Cardiac fibroblast (primary cell): ENCODE measurements at regions not wholly inside any gene's neighbourhood (a gene's known extent, or its start where the extent isn't known, plus 50 kb on each side); places are given as distances from the start of the nearest gene placed in this dataset.

Experiments
- DNase-seq, 2 donors: peaks; one replicate each; pipeline versions ENCODE4 v3.0.0 to v3.0.0-alpha.2; 2010; ENCODE audit warnings: low read depth in 2 of 2
- H3K4me3 ChIP-seq, 2 donors: replicated peaks in 1 of 2; 1 replicate in 1 of 2; 2 replicates in 1 of 2; pipeline ENCODE4 v1.5.1; 2011; ENCODE audit warnings: low read depth in 2 of 2, low read length in 2 of 2, mild to moderate bottlenecking in 2 of 2, moderate library complexity in 1 of 2
- CTCF ChIP-seq: IDR thresholded peaks from one replicate; pipeline ENCODE4 v1.5.1; 2011; ENCODE audit warnings: low read depth, mild to moderate bottlenecking, low read length, inconsistent platforms

GRCh38 chr1:5029136-5029535, 374.7 kb downstream of the AJAP1 start:
- no peak for TF ChIP-seq CTCF
- DNase-seq: no peak
- H3K4me3 ChIP-seq: no peak overlapping the region

- TF ChIP-seq CTCF: no peak
Measured at GRCh38 chr1:5012249-5012648, 357.8 kb downstream of the AJAP1 start.

GRCh38 chr1:5010656-5011055, 356.2 kb downstream of the AJAP1 start:
- DNase-seq: no peak
- no peak for TF ChIP-seq CTCF
- H3K4me3 ChIP-seq: no peak overlapping the region

More at GRCh38 chr1:5012249-5012648, 357.8 kb downstream of the AJAP1 start:
- H3K4me3 ChIP-seq: no peak overlapping the region
- DNase-seq: no peak

GRCh38 chr1:5010236-5010635, 355.8 kb downstream of the AJAP1 start:
- DNase-seq: no peak
- no peak overlapping the region for H3K4me3 ChIP-seq
- no peak for TF ChIP-seq CTCF

- no peak for TF ChIP-seq CTCF
- DNase-seq: no peak
- no peak overlapping the region for H3K4me3 ChIP-seq
Measured at GRCh38 chr1:5009376-5010065, 355.1 kb downstream of the AJAP1 start.

GRCh38 chr1:5005171-5005570, 350.8 kb downstream of the AJAP1 start:
- no peak overlapping the region for H3K4me3 ChIP-seq
- no peak for TF ChIP-seq CTCF
- DNase-seq: no peak

GRCh38 chr1:5002676-5003075, 348.3 kb downstream of the AJAP1 start:
- no peak for DNase-seq
- no peak for TF ChIP-seq CTCF
- no peak overlapping the region for H3K4me3 ChIP-seq
